PC-3 (cell line): ENCODE measurements at regions not wholly inside any gene's neighbourhood (a gene's known extent, or its start where the extent isn't known, plus 50 kb on each side); places are given as distances from the start of the nearest gene placed in this dataset.

Experiments
- ATAC-seq: fragments of 200-7000 bp; cut with Tn5 transposase; 2 replicates; pipeline ENCODE4 v1.9.1; 2020; ENCODE audit warnings: mild to moderate bottlenecking, moderate library complexity
- BruUV-seq: library from RNA; stranded (reverse); fragments of 400-500 nt; replicated peaks from 2 replicates; lab custom pipeline; 2021; lab: Mats Ljungman, UMichigan
- CTCF ChIA-PET: fragments of 300-600 bp; sonication (Branson Sonifier 250); formaldehyde crosslinking; loops from one replicate; lab custom pipeline; 2022; ENCODE audit warnings: antibody characterized with exemption; lab: Charles Lee
- POLR2A ChIA-PET: fragments of 300-600 bp; sonication (Branson Sonifier 250); formaldehyde crosslinking; loops from one replicate; lab custom pipeline; 2022; ENCODE audit warnings: antibody characterized with exemption; ENCODE audit not compliant: unreplicated experiment; lab: Charles Lee
- DNase-seq: peaks from one replicate; pipeline ENCODE4 v3.0.0-alpha.2; 2015
- H2AFZ ChIP-seq: fragments of 300-600 bp; sonication (generic); 2 replicates; pipeline ENCODE4 v1.6.0; 2016; ENCODE audit warnings: antibody characterized with exemption, low read length
- H3F3A ChIP-seq: fragments of 300-600 bp; sonication (generic); one replicate; pipeline ENCODE4 v1.6.0; 2017; ENCODE audit warnings: antibody characterized with exemption, low read length, control low read depth, mild to moderate bottlenecking; ENCODE audit not compliant: unreplicated experiment
- H3K27ac ChIP-seq: fragments of 300-600 bp; sonication (generic); 2 replicates; pipeline ENCODE4 v1.5.1; 2016; ENCODE audit warnings: mild to moderate bottlenecking, low read length
- H3K27me3 ChIP-seq: fragments of 300-600 bp; sonication (generic); 2 replicates; pipeline ENCODE4 v1.6.1; 2016; ENCODE audit warnings: low read length, mixed read lengths
- H3K36me3 ChIP-seq: fragments of 300-600 bp; sonication (generic); 2 replicates; pipeline ENCODE4 v1.6.1; 2016; ENCODE audit warnings: low read depth, mixed run types, low read length, mixed read lengths
- H3K4me1 ChIP-seq: fragments of 300-600 bp; sonication (generic); 2 replicates; pipeline ENCODE4 v1.5.1; 2016; ENCODE audit warnings: low read length; ENCODE audit not compliant: insufficient read depth
- H3K4me2 ChIP-seq: fragments of 300-600 bp; sonication (generic); 2 replicates; pipeline ENCODE4 v1.6.0; 2016; ENCODE audit warnings: low read length
- H3K4me3 ChIP-seq: fragments of 300-600 bp; sonication (generic); 2 replicates; pipeline ENCODE4 v1.5.1; 2016; ENCODE audit warnings: mild to moderate bottlenecking, low read length, mixed read lengths
- H3K79me2 ChIP-seq: fragments of 300-600 bp; sonication (generic); 2 replicates; pipeline ENCODE4 v1.6.1; 2017; ENCODE audit warnings: low read length, mixed read lengths
- H3K9ac ChIP-seq: fragments of 300-600 bp; sonication (generic); 2 replicates; pipeline ENCODE4 v1.6.0; 2016; ENCODE audit warnings: mild to moderate bottlenecking, low read length
- H3K9me2 ChIP-seq: fragments of 300-600 bp; sonication (generic); replicated peaks from 2 replicates; pipeline ENCODE4 v1.6.1; 2016; ENCODE audit warnings: mixed run types, low read length, mixed read lengths
- H3K9me3 ChIP-seq: fragments of 300-600 bp; sonication (generic); 2 replicates; pipeline ENCODE4 v1.6.1; 2016; ENCODE audit warnings: low read length, mixed read lengths
- H4K20me1 ChIP-seq: fragments of 300-600 bp; sonication (generic); 2 replicates; pipeline ENCODE4 v1.6.1; 2016; ENCODE audit warnings: low read length, mixed read lengths
- CTCF ChIP-seq: fragments of 300-600 bp; sonication (generic); conservative IDR thresholded peaks from 2 replicates; pipeline ENCODE4 v1.5.1; 2017; ENCODE audit warnings: antibody characterized with exemption, low read depth, mild to moderate bottlenecking, low read length
- EZH2 ChIP-seq: fragments of 300-600 bp; sonication (generic); IDR thresholded peaks from one replicate; pipeline ENCODE4 v1.6.1; 2017; ENCODE audit warnings: antibody characterized with exemption, mild to moderate bottlenecking, low read length; ENCODE audit not compliant: unreplicated experiment
- EZH2phosphoT487 ChIP-seq: fragments of 300-600 bp; sonication (generic); IDR thresholded peaks from 2 replicates; pipeline ENCODE4 v1.6.1; 2018; ENCODE audit warnings: mild to moderate bottlenecking, antibody characterized with exemption, low read length, borderline replicate concordance
- intact Hi-C: fragments of 100-400 bp; cut with micrococcal nuclease; formaldehyde crosslinking; loops from 2 replicates; pipeline ENCODE4 v1.9.0; 2023

DNA sequence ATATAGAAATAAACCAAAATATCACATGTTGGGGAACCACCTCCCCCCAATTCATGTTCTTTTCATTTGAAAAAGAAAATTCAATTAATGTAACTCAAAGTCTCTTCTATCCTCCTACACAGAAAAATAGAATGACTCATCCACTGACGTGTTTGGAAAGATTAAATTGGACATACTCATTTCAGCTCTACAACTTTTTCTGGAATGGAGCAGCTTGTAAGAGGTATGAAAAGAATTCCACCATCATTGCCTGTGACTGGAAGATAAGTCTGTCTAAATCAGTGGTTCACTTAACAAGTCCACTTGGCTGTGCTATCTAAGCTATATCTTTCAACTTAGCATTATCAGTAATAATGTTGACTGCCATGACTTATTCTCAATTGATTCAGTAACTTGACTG lies 702.3 kb downstream of the BRINP3 start:
- Histone ChIP-seq H3K9me3 (no peaks in the 10 kb centered on the region), H3K27me3 (no peaks in the 10 kb centered on the region), H3K4me2 (peak overlapping the region; percentile 49), H3K9me2 (no peaks in the 10 kb centered on the region), H2AFZ (no peak overlapping the region), H3K4me3 (no peak overlapping the region), H3K9ac (no peak overlapping the region), H4K20me1 (no peaks in the 10 kb centered on the region), H3K27ac (peak overlapping the region; percentile 75), H3K4me1 (peaks cover 13% of the 10 kb centered on the region; the same call in 1 of the 2 replicates), H3K36me3 (no peaks in the 10 kb centered on the region), H3F3A (no peaks in the 10 kb centered on the region), H3K79me2 (no peaks in the 10 kb centered on the region)
- DNase-seq (peak; percentile 62), ATAC-seq (peak; percentile 76)
- CTCF ChIA-PET = no interaction called here
- intact Hi-C loops = no loop called here
- POLR2A ChIA-PET = no interaction called here
- no TSS peak for BruUV-seq
- no peak for TF ChIP-seq EZH2
- TF ChIP-seq EZH2phosphoT487 = no peak
- no peak for TF ChIP-seq CTCF

DNA sequence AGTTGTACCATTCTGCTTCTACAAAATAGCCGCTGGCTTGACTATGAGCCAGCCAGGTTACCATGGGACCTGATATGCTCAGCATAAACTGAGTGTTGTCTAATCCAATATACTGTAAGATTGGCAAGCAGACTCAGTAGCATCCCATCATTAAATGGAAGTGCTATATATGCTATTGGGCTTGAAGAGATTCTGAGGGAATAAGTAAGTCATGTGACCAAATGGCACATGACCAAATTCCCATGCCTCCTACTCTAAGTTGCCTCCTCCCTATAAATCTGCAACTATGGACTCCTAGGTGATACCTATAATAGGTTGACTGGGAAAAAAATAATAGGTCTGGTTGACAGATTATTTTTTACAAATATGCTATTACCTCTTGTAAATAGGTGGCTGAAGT lies 698.6 kb downstream of the BRINP3 start:
- TF ChIP-seq EZH2phosphoT487 (no peak), EZH2 (no peak), CTCF (no peak)
- intact Hi-C loops = no loop called here
- DNase-seq = no peak
- H3K9me2 ChIP-seq = no peaks in the 10 kb centered on the region
- no peaks in the 10 kb centered on the region for H4K20me1 ChIP-seq
- POLR2A ChIA-PET = no interaction called here
- no peak for ATAC-seq
- H3K79me2 ChIP-seq = no peaks in the 10 kb centered on the region
- no peak overlapping the region for H2AFZ ChIP-seq
- no peaks in the 10 kb centered on the region for H3K27me3 ChIP-seq
- no peaks in the 10 kb centered on the region for H3F3A ChIP-seq
- H3K36me3 ChIP-seq = no peaks in the 10 kb centered on the region
- CTCF ChIA-PET = no interaction called here
- H3K9me3 ChIP-seq = no peaks in the 10 kb centered on the region
- no peak overlapping the region for H3K27ac ChIP-seq
- no peak overlapping the region for H3K4me3 ChIP-seq
- no TSS peak for BruUV-seq
- H3K4me2 ChIP-seq = no peak overlapping the region
- H3K4me1 ChIP-seq = peaks cover 13% of the 10 kb centered on the region; the same call in 1 of the 2 replicates
- no peak overlapping the region for H3K9ac ChIP-seq

DNA sequence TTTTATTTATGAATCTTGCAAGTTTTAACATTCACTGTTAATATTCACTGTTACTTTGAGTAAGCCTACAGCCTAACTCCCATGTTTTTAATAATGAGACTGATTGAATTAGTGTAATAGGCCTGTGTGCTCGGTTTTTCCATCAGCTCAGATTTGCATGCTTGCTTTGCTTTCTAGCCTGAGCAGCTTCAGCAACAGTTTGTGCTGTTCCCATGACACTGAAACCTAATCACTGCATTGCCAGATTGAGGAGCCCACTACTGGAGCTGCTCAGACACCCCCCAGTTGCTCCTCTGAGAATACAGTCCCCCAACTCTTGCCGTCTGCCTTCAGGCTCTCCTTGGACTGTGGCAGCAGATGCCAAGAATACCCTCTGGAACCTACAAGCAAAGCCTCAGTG lies 695.4 kb downstream of the BRINP3 start:
- H3K9me2 ChIP-seq = no peaks in the 10 kb centered on the region
- TF ChIP-seq EZH2 (no peak), CTCF (no peak), EZH2phosphoT487 (no peak)
- no peak overlapping the region for H3K27ac ChIP-seq
- CTCF ChIA-PET = no interaction called here
- no peak overlapping the region for H3K4me3 ChIP-seq
- no peak overlapping the region for H3K9ac ChIP-seq
- H3F3A ChIP-seq = no peaks in the 10 kb centered on the region
- H3K4me2 ChIP-seq = no peak overlapping the region
- H3K36me3 ChIP-seq = no peaks in the 10 kb centered on the region
- H3K27me3 ChIP-seq = no peaks in the 10 kb centered on the region
- no peaks in the 10 kb centered on the region for H3K9me3 ChIP-seq
- no peak for DNase-seq
- no peaks in the 10 kb centered on the region for H3K79me2 ChIP-seq
- intact Hi-C loops = no loop called here
- H4K20me1 ChIP-seq = no peaks in the 10 kb centered on the region
- POLR2A ChIA-PET = no interaction called here
- H3K4me1 ChIP-seq = no peaks in the 10 kb centered on the region
- H2AFZ ChIP-seq = no peak overlapping the region
- ATAC-seq = no peak
- BruUV-seq = no TSS peak
